Upper lobe of left lung (tissue), 4 donors: ENCODE measurements at regions not wholly inside any gene's neighbourhood (a gene's known extent, or its start where the extent isn't known, plus 50 kb on each side); places are given as distances from the start of the nearest gene placed in this dataset.

Experiments
- CTCF ChIP-seq, 6 experiments: fragments of 450-650 bp in 4 of 6; fragments of 200-600 bp in 2 of 6; sonication (generic) in 2 of 6; IDR thresholded peaks; one replicate each; pipeline ENCODE4 v1.5.1; 2016 to 2019; ENCODE audit warnings: antibody characterized with exemption in 6 of 6
- EP300 ChIP-seq, 4 donors: sonication (generic); formaldehyde crosslinking; IDR thresholded peaks; one replicate each; pipeline ENCODE4 v1.5.1; 2017; ENCODE audit warnings: antibody characterized with exemption in 4 of 4, control low read depth in 2 of 4
- POLR2A ChIP-seq, 4 donors: fragments of 450-650 bp; IDR thresholded peaks; one replicate each; pipeline ENCODE4 v1.5.1; 2016 to 2017; ENCODE audit warnings: antibody characterized with exemption in 4 of 4, mild to moderate bottlenecking in 2 of 4
- POLR2AphosphoS5 ChIP-seq, 2 donors: sonication (generic); formaldehyde crosslinking; IDR thresholded peaks; one replicate each; pipeline ENCODE4 v1.5.1; 2017; ENCODE audit warnings: antibody characterized with exemption in 2 of 2

GRCh38 chr4:147059064-147059731 lies 113.5 kb upstream of the TTC29 start:
- TF ChIP-seq CTCF (IDR thresholded peaks at IDR 0.05) (no peak), POLR2A (IDR thresholded peaks at IDR 0.05) (no peak), EP300 (IDR thresholded peaks at IDR 0.05) (no peak), POLR2AphosphoS5 (IDR thresholded peaks at IDR 0.05) (no peak)
